ENCODE measurements at regions not wholly inside any gene's neighbourhood (a gene's known extent, or its start where the extent isn't known, plus 50 kb on each side); places are given as distances from the start of the nearest gene placed in this dataset.

DNA sequence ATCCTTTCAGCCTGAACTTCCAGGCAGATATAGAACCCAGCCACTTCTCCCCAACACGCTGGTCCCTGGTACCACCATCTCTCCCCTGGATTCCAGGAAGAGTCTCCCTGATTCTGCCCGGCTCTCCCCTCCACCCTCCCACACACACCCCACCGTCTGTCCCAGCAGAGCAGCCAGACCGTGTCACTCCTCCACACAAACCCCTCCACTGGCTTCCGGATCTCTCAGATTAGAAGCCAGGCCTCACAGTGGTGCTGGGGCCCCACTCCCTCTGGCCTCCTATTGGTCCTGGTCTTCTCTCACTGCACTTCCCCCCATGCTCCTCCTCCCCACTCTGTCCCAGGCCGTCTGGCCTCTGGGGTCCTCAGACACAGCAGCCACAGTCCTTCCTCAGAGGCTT lies 52.4 kb upstream of the CDKN3 start:
- TF ChIP-seq, protein P1, sequence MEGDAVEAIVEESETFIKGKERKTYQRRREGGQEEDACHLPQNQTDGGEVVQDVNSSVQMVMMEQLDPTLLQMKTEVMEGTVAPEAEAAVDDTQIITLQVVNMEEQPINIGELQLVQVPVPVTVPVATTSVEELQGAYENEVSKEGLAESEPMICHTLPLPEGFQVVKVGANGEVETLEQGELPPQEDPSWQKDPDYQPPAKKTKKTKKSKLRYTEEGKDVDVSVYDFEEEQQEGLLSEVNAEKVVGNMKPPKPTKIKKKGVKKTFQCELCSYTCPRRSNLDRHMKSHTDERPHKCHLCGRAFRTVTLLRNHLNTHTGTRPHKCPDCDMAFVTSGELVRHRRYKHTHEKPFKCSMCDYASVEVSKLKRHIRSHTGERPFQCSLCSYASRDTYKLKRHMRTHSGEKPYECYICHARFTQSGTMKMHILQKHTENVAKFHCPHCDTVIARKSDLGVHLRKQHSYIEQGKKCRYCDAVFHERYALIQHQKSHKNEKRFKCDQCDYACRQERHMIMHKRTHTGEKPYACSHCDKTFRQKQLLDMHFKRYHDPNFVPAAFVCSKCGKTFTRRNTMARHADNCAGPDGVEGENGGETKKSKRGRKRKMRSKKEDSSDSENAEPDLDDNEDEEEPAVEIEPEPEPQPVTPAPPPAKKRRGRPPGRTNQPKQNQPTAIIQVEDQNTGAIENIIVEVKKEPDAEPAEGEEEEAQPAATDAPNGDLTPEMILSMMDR (IDR thresholded peaks at IDR 0.05; ENCODE audit: low read length, missing control alignments) = no peak
- no peak for DNase-seq (ENCODE audit: low read depth)
- H3K4me3 ChIP-seq (replicated peaks; ENCODE audit: low read depth, low read length) = no peak overlapping the region

DNA sequence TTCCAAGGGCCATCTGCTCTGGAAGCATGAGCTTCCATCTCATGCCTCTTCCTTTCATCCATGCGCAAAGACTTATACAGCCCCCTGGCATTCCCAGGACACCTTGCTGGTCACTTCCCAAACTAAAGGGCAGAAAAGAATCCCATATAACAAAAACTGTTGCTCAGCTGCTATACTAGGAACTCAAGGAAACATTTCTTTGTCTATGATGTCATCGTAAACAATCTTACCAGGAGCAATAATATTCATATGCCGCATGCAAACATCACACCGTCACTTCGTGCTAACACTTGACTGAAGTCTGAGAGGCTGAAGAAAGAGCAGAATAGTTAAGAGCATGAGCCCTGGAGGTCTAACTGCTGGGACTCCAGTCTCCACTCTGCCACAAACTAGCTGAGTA lies 50.5 kb upstream of the CDKN3 start:
- TF ChIP-seq, protein P1 (IDR thresholded peaks at IDR 0.05; ENCODE audit: low read length, missing control alignments) = no peak
- no peak for DNase-seq (ENCODE audit: low read depth)
- no peak overlapping the region for H3K4me3 ChIP-seq (replicated peaks; ENCODE audit: low read depth, low read length)
